Kidney (tissue), 13 donors: ENCODE measurements at regions not wholly inside any gene's neighbourhood (a gene's known extent, or its start where the extent isn't known, plus 50 kb on each side); places are given as distances from the start of the nearest gene placed in this dataset.

Experiments
- DNase-seq, 5 donors: peaks; one replicate each; pipeline ENCODE4 v3.0.0-alpha.2; 2013 to 2020
- FAIRE-seq: peaks from 2 replicates; lab custom pipeline; 2012; peaks lifted over from hg19 to GRCh38; lab: Jason Lieb, UNC
- H3K27ac ChIP-seq, 2 donors: one replicate each; pipeline ENCODE4 v1.7.0; 2013; ENCODE audit warnings: low read depth in 2 of 2, low read length in 2 of 2, inconsistent platforms in 1 of 2
- H3K27me3 ChIP-seq: one replicate; pipeline ENCODE4 v1.7.1; 2013; ENCODE audit warnings: low read length, inconsistent platforms; ENCODE audit not compliant: control insufficient read depth, insufficient read depth
- H3K36me3 ChIP-seq, 3 donors: one replicate each; pipeline versions ENCODE4 v1.7.0 to v1.7.1; 2013; ENCODE audit warnings: low read length in 3 of 3, control low read depth in 1 of 3, inconsistent platforms in 1 of 3; ENCODE audit not compliant: insufficient read depth in 3 of 3, control insufficient read depth in 2 of 3
- H3K4me1 ChIP-seq, 3 donors: one replicate each; pipeline versions ENCODE4 v1.7.0 to v1.7.1; 2013; ENCODE audit warnings: low read length in 3 of 3, inconsistent platforms in 1 of 3, low read depth in 1 of 3; ENCODE audit not compliant: control insufficient read depth in 2 of 3, insufficient read depth in 2 of 3
- H3K4me3 ChIP-seq, 3 donors: one replicate each; pipeline versions ENCODE4 v1.7.0 to v1.8.1; 2013; ENCODE audit warnings: low read length in 3 of 3, control low read depth in 1 of 3, inconsistent platforms in 1 of 3
- H3K9ac ChIP-seq, 3 donors: one replicate each; pipeline versions ENCODE4 v1.7.0 to v1.7.1; 2013; ENCODE audit warnings: low read length in 3 of 3, control low read depth in 1 of 3, inconsistent platforms in 1 of 3
- H3K9me3 ChIP-seq, 3 donors: one replicate each; pipeline versions ENCODE4 v1.7.0 to v1.7.1; 2013; ENCODE audit warnings: low read length in 3 of 3, control low read depth in 1 of 3, inconsistent platforms in 1 of 3; ENCODE audit not compliant: control insufficient read depth in 2 of 3, insufficient read depth in 1 of 3
- CTCF ChIP-seq: IDR thresholded peaks from 3 replicates; pipeline ENCODE4 v1.5.1; 2012; ENCODE audit warnings: mild to moderate bottlenecking, moderate library complexity, borderline replicate concordance; ENCODE audit not compliant: insufficient read depth; ENCODE audit errors: extremely low read depth
- intact Hi-C: fragments of 100-400 bp; cut with DNase I; formaldehyde crosslinking; loops from one replicate; pipeline ENCODE4 v1.11.1; 2022
- donor health status: control.
- donor health status: control.
- donor health status: control.
- donor health status: control.
- donor health status: control.
- donor health status: DM: yes; HTN: yes; CAD: no.
- donor health status: Normal renal cell carcinoma (clear cell type).

GRCh38 chr16:65487231-65487630, 365.4 kb upstream of the CDH11 start:
- H3K9ac ChIP-seq, result no peak overlapping the region
- H3K9me3 ChIP-seq, result no peaks in the 10 kb centered on the region
- DNase-seq (no peak), FAIRE-seq (no peak)
- no peak overlapping the region for H3K27ac ChIP-seq
- H3K27me3 ChIP-seq, result no peaks in the 10 kb centered on the region
- no peak for TF ChIP-seq CTCF
- H3K4me1 ChIP-seq, result no peaks in the 10 kb centered on the region
- no peak overlapping the region for H3K4me3 ChIP-seq
- no peaks in the 10 kb centered on the region for H3K36me3 ChIP-seq
- intact Hi-C loops, result no loop called here

GRCh38 chr16:65481956-65482355, 360.1 kb upstream of the CDH11 start:
- no peak for TF ChIP-seq CTCF
- no peak overlapping the region for H3K4me3 ChIP-seq
- no peaks in the 10 kb centered on the region for H3K27me3 ChIP-seq
- no peak for DNase-seq
- H3K4me1 ChIP-seq, result no peaks in the 10 kb centered on the region
- intact Hi-C loops, result no loop called here
- no peak overlapping the region for H3K9ac ChIP-seq
- no peak overlapping the region for H3K27ac ChIP-seq
- FAIRE-seq, result no peak
- H3K9me3 ChIP-seq, result no peaks in the 10 kb centered on the region
- H3K36me3 ChIP-seq, result no peaks in the 10 kb centered on the region

- H3K36me3 ChIP-seq, result no peaks in the 10 kb centered on the region
- no peak overlapping the region for H3K27ac ChIP-seq
- DNase-seq, result peak in 3 of 5 donors; percentile 28 to 54 (median 34)
- TF ChIP-seq CTCF, result no peak
- H3K9me3 ChIP-seq, result no peaks in the 10 kb centered on the region
- no peaks in the 10 kb centered on the region for H3K27me3 ChIP-seq
- no peak overlapping the region for H3K4me3 ChIP-seq
- no peak overlapping the region for H3K9ac ChIP-seq
- no peak for FAIRE-seq
- H3K4me1 ChIP-seq, result no peaks in the 10 kb centered on the region
- intact Hi-C loops, result no loop called here
Observed at GRCh38 chr16:65480281-65481091, 358.6 kb upstream of the CDH11 start.
